SJSA1 (cell line): ENCODE measurements at regions not wholly inside any gene's neighbourhood (a gene's known extent, or its start where the extent isn't known, plus 50 kb on each side); places are given as distances from the start of the nearest gene placed in this dataset.
"Not testable (repeated sequence)": the region's sequence is repeated elsewhere in the genome, so short reads cannot be mapped to it uniquely, and the experiment has no call there.

Experiments used
- DNase-seq, 2 experiments: peaks; one replicate each; pipeline ENCODE4 v3.0.0-alpha.2; 2015 to 2020; ENCODE audit warnings: low spot score in 2 of 2, low read depth in 1 of 2
- H3K27ac ChIP-seq: fragments of 250-450 bp; sonication (Bioruptor Pico); 2 replicates; pipeline ENCODE4 v1.5.1; 2020; ENCODE audit warnings: mild to moderate bottlenecking, moderate library complexity
- H3K27me3 ChIP-seq: fragments of 250-450 bp; sonication (Bioruptor Pico); replicated peaks from 2 replicates; pipeline ENCODE4 v1.5.1; 2020; ENCODE audit warnings: mild to moderate bottlenecking, moderate library complexity
- H3K36me3 ChIP-seq: fragments of 250-450 bp; sonication (Bioruptor Pico); 2 replicates; pipeline ENCODE4 v1.5.1; 2020; ENCODE audit warnings: mild to moderate bottlenecking
- H3K4me1 ChIP-seq: fragments of 250-450 bp; sonication (Bioruptor Pico); replicated peaks from 2 replicates; pipeline ENCODE4 v1.6.1; 2021; ENCODE audit warnings: mild to moderate bottlenecking
- H3K4me3 ChIP-seq: fragments of 250-450 bp; sonication (Bioruptor Pico); 2 replicates; pipeline ENCODE4 v1.5.1; 2020; ENCODE audit warnings: mild to moderate bottlenecking
- H3K9me3 ChIP-seq: fragments of 250-450 bp; sonication (Bioruptor Pico); replicated peaks from 2 replicates; pipeline ENCODE4 v1.5.1; 2020; ENCODE audit warnings: mild to moderate bottlenecking

DNA sequence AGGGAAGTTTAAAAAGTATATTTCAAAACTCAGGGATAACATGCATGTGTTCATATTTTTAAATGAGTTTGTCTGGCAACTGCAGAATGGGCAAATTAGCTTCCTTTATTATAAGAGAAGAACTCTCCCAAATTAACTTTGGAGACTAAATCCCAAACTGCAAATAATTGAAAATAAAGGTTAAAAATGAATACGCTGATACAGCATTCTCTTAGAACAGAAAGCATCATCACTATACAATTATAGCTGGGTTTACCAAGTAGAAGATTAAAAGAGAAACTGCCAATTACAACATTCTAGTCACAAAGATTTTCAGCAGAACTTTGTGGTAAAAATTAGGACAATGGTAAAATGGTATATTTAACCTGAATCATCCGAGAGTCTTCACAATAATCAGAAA lies 73.3 kb downstream of the OLFM4 start:
- no peak for DNase-seq
- H3K4me1 ChIP-seq, result no peaks in the 10 kb centered on the region
- no peaks in the 10 kb centered on the region for H3K36me3 ChIP-seq
- H3K27ac ChIP-seq, result no peak overlapping the region
- H3K27me3 ChIP-seq, result no peaks in the 10 kb centered on the region
- H3K9me3 ChIP-seq, result no peaks in the 10 kb centered on the region
- H3K4me3 ChIP-seq, result no peak overlapping the region

DNA sequence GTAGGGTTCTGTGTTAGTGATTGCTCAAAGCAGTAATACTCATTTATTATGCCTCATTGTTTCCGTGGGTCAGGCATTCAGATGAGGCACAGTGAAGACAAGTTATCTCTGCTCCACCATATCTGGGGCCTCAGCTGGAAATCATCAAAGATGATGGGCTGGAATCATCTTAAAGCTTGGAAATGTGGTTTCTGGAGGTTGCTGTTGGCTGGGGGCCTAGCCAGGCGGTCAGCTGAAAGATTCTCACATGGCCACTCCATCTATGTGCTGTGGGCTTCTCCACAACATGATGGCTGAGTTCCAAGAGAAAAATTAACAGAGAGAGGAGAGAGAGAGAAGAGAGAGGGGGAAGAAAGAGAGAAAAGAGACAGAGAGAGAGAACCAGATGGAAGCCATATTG lies 75.5 kb downstream of the OLFM4 start:
- no peak overlapping the region for H3K4me3 ChIP-seq
- H3K9me3 ChIP-seq, result no peaks in the 10 kb centered on the region
- no peaks in the 10 kb centered on the region for H3K27me3 ChIP-seq
- no peak overlapping the region for H3K27ac ChIP-seq
- no peak for DNase-seq
- H3K4me1 ChIP-seq, result no peaks in the 10 kb centered on the region
- H3K36me3 ChIP-seq, result no peaks in the 10 kb centered on the region

DNA sequence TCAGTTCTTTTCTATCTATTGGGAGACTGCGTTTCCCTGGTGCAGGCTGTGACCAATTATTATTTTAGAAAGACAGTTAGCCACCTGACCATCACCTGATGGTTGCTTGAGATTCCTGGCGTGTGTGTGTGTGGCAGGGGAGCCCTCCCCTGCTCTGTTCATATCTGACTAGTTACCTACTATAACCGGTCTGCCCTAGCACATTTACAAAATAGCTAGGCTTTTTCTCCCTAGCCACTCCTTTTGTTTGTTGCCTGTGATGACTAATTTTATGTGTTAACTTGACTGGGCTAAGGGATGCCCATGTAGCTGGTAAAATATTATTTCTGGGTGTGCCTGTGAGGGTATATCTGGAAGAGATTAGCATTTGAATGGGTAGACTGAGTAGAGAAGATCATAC lies 76.9 kb downstream of the OLFM4 start:
- H3K36me3 ChIP-seq, result no peaks in the 10 kb centered on the region
- H3K27ac ChIP-seq, result no peak overlapping the region
- no peak overlapping the region for H3K4me3 ChIP-seq
- no peak for DNase-seq
- H3K4me1 ChIP-seq, result no peaks in the 10 kb centered on the region
- no peaks in the 10 kb centered on the region for H3K27me3 ChIP-seq
- H3K9me3 ChIP-seq, result no peaks in the 10 kb centered on the region

DNA sequence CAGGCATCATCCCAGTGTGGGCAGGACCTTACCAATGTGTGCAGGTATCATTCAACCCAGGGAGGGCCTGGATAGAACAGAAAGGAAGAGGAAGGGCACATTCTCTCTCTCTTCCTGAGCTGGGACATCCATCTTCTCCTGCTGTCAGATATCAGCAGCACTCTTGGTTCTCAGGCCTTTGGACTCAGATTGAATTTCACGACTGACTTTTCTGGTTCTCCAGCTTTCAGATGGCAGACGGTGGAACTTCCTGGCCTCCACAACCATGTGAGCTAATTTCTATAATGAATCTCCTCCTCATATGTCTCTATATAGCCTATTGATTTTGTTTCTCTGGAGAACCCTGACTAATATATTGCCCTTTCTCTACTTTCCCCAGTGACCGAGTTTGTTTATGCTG lies 77.3 kb downstream of the OLFM4 start:
- no peaks in the 10 kb centered on the region for H3K4me1 ChIP-seq
- H3K9me3 ChIP-seq, result no peaks in the 10 kb centered on the region
- no peak overlapping the region for H3K27ac ChIP-seq
- DNase-seq, result no peak
- no peak overlapping the region for H3K4me3 ChIP-seq
- no peaks in the 10 kb centered on the region for H3K27me3 ChIP-seq
- no peaks in the 10 kb centered on the region for H3K36me3 ChIP-seq

DNA sequence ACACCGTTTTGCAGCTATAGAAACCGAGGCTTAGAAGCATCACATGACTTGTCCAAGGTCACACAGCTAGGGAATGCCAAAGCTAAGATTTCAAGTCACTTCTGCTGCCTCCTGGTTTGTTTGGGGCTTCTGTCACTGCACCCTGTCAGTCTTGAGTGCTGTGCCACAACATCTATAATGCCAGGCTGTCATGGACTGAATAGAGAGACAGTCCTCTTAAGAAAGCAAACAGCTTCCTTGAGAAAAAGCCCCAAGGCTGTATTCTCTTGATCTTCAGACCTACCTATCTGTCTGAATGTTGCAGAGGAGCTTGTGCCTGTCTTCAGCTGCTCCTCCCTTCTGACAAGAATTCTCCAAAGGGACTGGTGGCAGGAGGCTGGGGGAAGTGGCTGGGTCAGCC lies 81.6 kb downstream of the OLFM4 start:
- no peak overlapping the region for H3K4me3 ChIP-seq
- no peaks in the 10 kb centered on the region for H3K9me3 ChIP-seq
- no peak for DNase-seq
- no peaks in the 10 kb centered on the region for H3K27me3 ChIP-seq
- no peaks in the 10 kb centered on the region for H3K36me3 ChIP-seq
- H3K27ac ChIP-seq, result no peak overlapping the region
- H3K4me1 ChIP-seq, result no peaks in the 10 kb centered on the region

DNA sequence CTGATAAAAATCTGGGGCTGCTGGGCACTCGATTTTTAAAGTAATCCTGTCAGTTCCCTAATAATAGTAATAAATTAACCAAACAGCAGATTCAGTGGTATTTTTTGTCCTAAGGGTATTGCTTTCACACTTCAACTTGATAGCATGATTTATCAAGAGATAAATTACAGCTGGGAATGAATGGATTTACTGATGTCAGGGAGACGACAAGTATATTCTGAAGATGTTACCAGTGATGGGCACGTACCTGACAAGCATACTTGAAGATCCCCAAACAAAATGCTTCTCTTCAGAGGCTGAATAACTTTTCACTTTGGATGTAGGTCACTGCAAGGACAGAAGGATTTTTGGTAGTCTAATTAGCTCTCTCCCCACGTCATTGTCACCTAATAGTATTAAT lies 82.0 kb downstream of the OLFM4 start:
- Histone ChIP-seq H3K27me3 (no peaks in the 10 kb centered on the region), H3K4me3 (no peak overlapping the region), H3K27ac (no peak overlapping the region), H3K36me3 (no peaks in the 10 kb centered on the region), H3K9me3 (no peaks in the 10 kb centered on the region), H3K4me1 (no peaks in the 10 kb centered on the region)
- no peak for DNase-seq

DNA sequence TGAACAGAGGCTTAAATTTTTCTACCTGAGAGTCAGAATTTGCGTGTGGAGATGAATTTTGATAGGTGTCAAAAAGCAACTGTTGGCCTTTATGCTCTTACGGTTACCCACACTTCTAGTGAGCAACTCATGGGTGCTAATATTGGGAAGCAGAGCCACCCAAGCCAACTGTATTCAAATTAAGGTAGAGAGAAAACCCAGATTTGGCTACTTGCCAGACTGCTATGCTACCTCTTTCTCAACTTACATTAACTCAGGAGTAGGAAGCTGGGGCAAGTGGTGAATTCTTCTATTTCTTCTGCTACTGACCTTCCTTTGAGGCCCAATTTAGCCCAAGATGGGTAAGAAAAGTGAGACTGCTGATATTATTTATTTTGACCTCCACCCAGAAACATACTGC lies 83.9 kb downstream of the OLFM4 start:
- Histone ChIP-seq H3K4me1 (no peaks in the 10 kb centered on the region), H3K36me3 (no peaks in the 10 kb centered on the region), H3K9me3 (no peaks in the 10 kb centered on the region), H3K27me3 (no peaks in the 10 kb centered on the region), H3K27ac (no peak overlapping the region), H3K4me3 (no peak overlapping the region)
- DNase-seq, result no peak

DNA sequence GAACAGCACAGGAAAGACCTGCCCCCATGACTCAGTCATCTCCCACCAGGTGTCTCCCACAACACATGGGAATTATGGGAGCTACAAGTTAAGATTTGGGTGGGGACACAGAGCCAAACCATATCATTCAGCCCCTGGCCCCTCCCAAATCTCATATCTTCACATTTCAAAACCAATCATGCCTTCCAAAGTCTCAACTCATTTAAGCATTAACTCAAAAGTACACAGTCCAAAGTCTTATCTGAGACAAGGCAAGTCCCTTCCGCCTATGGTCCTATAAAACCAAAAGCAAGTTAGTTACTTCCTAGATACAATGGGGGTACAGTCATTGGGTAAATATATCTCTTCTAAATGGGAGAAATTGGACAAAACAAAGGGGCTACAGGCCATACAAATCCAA lies 88.4 kb downstream of the OLFM4 start:
- not testable (repeated sequence) for H3K9me3 ChIP-seq, H3K27me3 ChIP-seq, H3K27ac ChIP-seq, H3K4me1 ChIP-seq, H3K36me3 ChIP-seq, H3K4me3 ChIP-seq, DNase-seq

DNA sequence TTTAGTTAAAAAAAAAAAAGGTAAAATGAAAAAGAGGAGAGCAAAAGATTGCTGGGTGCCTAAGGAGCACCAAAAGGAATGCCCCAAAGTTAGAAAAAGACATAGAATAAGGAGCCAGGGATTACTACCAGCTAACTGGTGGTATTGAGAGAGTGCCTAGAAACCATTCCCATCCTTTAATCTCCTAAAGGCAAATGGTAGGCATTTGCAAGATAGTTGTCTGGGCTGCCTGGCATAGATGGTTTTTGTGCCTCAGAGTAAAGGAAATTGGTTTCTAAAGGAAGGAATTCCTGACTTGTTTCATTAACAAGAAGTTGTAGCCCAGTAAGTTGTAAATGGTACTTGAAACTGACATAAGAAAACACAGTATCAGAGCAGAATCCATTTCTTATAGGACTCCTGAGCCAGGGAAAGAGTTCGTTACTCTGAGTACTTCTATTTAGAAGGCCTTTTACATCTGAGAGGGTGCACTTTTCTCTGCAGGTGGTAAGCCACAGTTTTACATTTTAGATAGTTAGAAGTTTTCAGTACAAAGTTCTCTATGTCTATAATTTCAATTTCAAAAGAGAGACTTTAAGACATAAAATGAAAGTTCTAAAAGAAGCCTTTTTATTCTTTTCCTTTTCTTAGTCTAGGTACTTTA lies 92.6 kb downstream of the OLFM4 start:
- Histone ChIP-seq H3K4me1 (no peaks in the 10 kb centered on the region), H3K36me3 (no peaks in the 10 kb centered on the region), H3K27me3 (no peaks in the 10 kb centered on the region), H3K27ac (no peak overlapping the region), H3K9me3 (no peaks in the 10 kb centered on the region), H3K4me3 (no peak overlapping the region)
- no peak for DNase-seq

DNA sequence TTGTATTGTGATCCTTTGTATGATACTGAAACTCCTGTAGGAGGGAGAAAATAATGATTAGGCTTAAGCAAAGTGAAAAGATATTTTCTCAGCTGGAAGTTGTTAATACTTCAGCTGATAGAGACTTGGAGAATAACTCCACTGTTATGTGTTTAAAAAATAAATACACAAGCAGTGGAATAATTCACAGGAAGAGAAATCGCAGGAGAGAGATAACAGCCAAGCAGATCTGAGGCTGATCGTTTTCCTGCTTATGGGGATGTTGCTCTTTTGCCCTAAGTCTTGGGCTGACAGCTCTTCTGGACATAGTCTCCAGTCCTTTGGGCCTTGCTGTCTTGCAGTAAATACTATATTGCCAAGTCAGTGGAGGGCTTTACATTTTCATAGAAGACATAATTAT lies 93.3 kb downstream of the OLFM4 start:
- DNase-seq, result no peak
- Histone ChIP-seq H3K27me3 (no peaks in the 10 kb centered on the region), H3K4me3 (no peak overlapping the region), H3K36me3 (no peaks in the 10 kb centered on the region), H3K27ac (no peak overlapping the region), H3K4me1 (no peaks in the 10 kb centered on the region), H3K9me3 (no peaks in the 10 kb centered on the region)

DNA sequence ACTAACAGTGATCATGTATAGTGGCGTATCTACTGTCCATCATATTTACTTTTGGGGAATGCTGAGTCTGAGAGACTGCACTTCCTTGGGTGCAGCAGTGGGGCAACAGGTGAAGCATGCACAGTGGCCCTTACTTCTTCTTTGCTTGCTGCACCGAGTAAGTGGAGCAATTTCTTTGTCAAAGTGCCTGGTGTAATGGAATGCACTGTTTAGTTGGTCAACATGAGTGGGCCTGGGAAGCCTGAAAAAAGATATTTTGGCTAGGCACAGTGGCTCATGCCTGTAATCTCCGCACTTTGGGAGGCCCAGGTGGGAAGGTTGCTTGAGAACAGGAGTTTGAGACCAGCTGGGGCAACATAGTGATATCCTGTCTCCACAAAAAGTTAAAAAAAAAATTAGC lies 94.9 kb downstream of the OLFM4 start:
- H3K27me3 ChIP-seq, result no peaks in the 10 kb centered on the region
- H3K4me1 ChIP-seq, result no peaks in the 10 kb centered on the region
- DNase-seq, result no peak

DNA sequence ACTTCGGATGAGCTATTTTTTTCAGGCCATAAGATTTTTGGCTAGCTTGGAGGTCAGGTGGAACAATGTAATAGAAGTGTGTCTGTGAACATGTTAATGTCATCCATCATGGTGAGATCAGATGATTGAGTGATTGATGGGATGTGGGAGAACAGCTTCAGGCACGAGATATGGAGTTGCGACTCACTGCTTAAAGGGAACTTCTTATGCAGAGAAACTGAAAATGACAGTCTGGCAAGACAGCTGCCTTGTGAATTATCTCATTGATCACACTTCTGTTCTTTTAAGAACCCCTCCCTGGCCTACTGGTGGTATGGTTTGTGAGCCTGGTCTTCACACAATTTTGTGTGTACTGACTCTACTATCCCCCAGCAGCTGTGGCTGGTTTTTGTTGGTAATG lies 96.0 kb downstream of the OLFM4 start:
- H3K27ac ChIP-seq, result no peak overlapping the region

More for the DNA sequence above, 94.9 kb downstream of the OLFM4 start:
- Histone ChIP-seq H3K4me3 (no peak overlapping the region), H3K36me3 (no peaks in the 10 kb centered on the region), H3K9me3 (no peaks in the 10 kb centered on the region), H3K27ac (no peak overlapping the region)

DNA sequence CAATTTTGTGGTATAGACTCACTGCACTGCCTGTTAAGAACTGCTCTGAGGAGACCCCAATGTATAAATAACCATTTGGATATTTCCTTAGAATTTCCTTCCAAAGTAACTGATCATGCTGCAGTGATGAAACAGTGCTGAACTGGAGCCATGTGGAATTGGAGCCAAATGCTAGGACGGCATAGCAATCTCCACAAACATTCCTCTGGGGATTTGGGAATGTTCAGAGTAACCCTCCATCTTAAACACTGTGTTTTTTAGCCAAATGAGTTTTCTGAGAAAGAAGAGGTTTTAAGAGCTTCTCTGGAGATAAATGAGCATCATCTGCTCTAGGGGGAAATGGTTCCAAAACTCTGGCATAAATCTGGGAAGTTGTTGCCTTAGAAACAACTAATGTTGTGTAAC lies 98.2 kb downstream of the OLFM4 start:
- Histone ChIP-seq H3K27me3 (no peaks in the 10 kb centered on the region), H3K27ac (no peak overlapping the region), H3K4me1 (no peaks in the 10 kb centered on the region), H3K4me3 (no peak overlapping the region), H3K36me3 (no peaks in the 10 kb centered on the region), H3K9me3 (no peaks in the 10 kb centered on the region)
- DNase-seq, result no peak

More for the DNA sequence above, 96.0 kb downstream of the OLFM4 start:
- Histone ChIP-seq H3K36me3 (no peaks in the 10 kb centered on the region), H3K9me3 (no peaks in the 10 kb centered on the region), H3K27me3 (no peaks in the 10 kb centered on the region), H3K4me3 (no peak overlapping the region), H3K4me1 (no peaks in the 10 kb centered on the region)
- no peak for DNase-seq

DNA sequence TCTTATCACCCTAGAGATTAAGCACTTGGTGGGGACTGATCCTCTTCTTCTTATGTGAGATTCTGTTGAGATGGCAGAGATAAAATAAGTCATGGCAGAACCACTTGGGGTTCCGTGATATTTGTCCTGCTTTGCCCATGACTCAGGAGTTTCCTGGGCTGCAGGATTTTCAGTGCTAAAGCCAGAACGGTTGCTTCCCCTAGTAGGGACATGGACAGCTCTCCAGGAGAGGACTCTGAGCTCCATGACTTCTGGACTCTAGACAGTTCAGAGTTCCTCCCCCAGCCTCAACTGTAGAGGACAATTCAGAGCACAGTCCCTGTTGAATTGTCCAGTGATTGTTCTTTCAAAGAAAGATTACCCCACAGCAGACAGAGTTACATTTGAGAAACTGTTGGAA lies 98.8 kb downstream of the OLFM4 start:
- no peaks in the 10 kb centered on the region for H3K9me3 ChIP-seq

DNA sequence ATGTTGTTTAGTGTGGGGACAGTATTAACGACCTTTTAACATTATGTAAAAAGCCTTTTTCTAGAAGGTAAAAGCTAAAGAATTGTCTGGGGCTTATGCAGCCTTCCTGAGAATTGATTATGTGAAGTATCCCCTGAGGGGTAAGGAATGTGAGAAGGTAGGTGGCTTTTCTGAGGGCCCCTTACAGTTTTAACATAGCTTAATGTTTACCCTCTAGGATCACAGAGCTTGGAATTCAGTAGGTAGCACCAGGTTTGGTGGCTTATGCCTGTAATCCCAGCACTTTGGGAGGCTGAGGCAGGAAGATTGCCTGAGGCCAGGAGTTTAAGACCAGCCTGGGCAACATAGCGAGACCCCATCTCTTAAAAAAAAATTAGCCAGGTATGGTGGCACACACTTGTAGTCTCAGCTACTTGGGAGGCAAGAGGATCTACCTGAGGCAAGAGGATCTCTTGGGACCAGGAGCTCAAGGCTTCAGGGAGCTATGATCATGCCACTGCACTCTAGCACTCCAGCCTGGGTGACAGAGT lies 101.3 kb downstream of the OLFM4 start:
- H3K27me3 ChIP-seq, result no peaks in the 10 kb centered on the region
- H3K4me3 ChIP-seq, result no peak overlapping the region
- H3K27ac ChIP-seq, result no peak overlapping the region
- no peaks in the 10 kb centered on the region for H3K36me3 ChIP-seq
- no peak for DNase-seq
- H3K4me1 ChIP-seq, result no peaks in the 10 kb centered on the region
- no peaks in the 10 kb centered on the region for H3K9me3 ChIP-seq

More for the DNA sequence above, 98.8 kb downstream of the OLFM4 start:
- H3K4me1 ChIP-seq, result no peaks in the 10 kb centered on the region
- no peak for DNase-seq
- H3K36me3 ChIP-seq, result no peaks in the 10 kb centered on the region
- no peak overlapping the region for H3K27ac ChIP-seq
- H3K4me3 ChIP-seq, result no peak overlapping the region
- H3K27me3 ChIP-seq, result no peaks in the 10 kb centered on the region
